NCI-H2107 (cell line): ENCODE measurements at regions not wholly inside any gene's neighbourhood (a gene's known extent, or its start where the extent isn't known, plus 50 kb on each side); places are given as distances from the start of the nearest gene placed in this dataset.
"Not testable (repeated sequence)": the region's sequence is repeated elsewhere in the genome, so short reads cannot be mapped to it uniquely, and the experiment has no call there.

Experiments
- DNase-seq: peaks from one replicate; lab custom pipeline; 2025; lab: John Stamatoyannopoulos, UW

GRCh38 chr2:183803596-183803995, 679.4 kb downstream of the NUP35 start:
- no peak for DNase-seq

GRCh38 chr2:183807870-183808269, 683.6 kb downstream of the NUP35 start:
- DNase-seq: no peak

GRCh38 chr2:183809404-183809803, 685.2 kb downstream of the NUP35 start:
- no peak for DNase-seq

- DNase-seq: no peak
These were observed 687.0 kb downstream of the NUP35 start for GRCh38 chr2:183811281-183811680.

- DNase-seq: no peak
These were observed 687.8 kb downstream of the NUP35 start for GRCh38 chr2:183812091-183812490.

- DNase-seq: no peak
These were observed 701.5 kb downstream of the NUP35 start for GRCh38 chr2:183825710-183826109.

GRCh38 chr2:183829931-183830330, 705.7 kb downstream of the NUP35 start:
- no peak for DNase-seq

- no peak for DNase-seq
These were observed 712.9 kb downstream of the NUP35 start for GRCh38 chr2:183837157-183837556.

- DNase-seq: no peak
These were observed 714.1 kb downstream of the NUP35 start for GRCh38 chr2:183838295-183838694.

GRCh38 chr2:183840061-183840584, 715.9 kb downstream of the NUP35 start:
- no peak for DNase-seq

GRCh38 chr2:183849826-183850225, 725.6 kb downstream of the NUP35 start:
- DNase-seq: not testable (repeated sequence)

- DNase-seq: no peak
These were observed 734.9 kb downstream of the NUP35 start for GRCh38 chr2:183859129-183859528.

- DNase-seq: no peak
These were observed 731.7 kb upstream of the ZNF804A start for GRCh38 chr2:183866666-183867065.

GRCh38 chr2:183867206-183867605, 731.1 kb upstream of the ZNF804A start:
- no peak for DNase-seq

- DNase-seq: no peak
These were observed 730.2 kb upstream of the ZNF804A start for GRCh38 chr2:183868153-183868552.

- no peak for DNase-seq
These were observed 729.6 kb upstream of the ZNF804A start for GRCh38 chr2:183868707-183869106.

GRCh38 chr2:183872131-183872530, 726.2 kb upstream of the ZNF804A start:
- no peak for DNase-seq

GRCh38 chr2:183881978-183882377, 716.4 kb upstream of the ZNF804A start:
- no peak for DNase-seq

GRCh38 chr2:183892315-183892941, 705.9 kb upstream of the ZNF804A start:
- DNase-seq: no peak

GRCh38 chr2:183898641-183899040, 699.7 kb upstream of the ZNF804A start:
- no peak for DNase-seq

- DNase-seq: no peak
These were observed 696.4 kb upstream of the ZNF804A start for GRCh38 chr2:183901931-183902330.

- DNase-seq: no peak
These were observed 695.3 kb upstream of the ZNF804A start for GRCh38 chr2:183903026-183903425.

- not testable (repeated sequence) for DNase-seq
These were observed 682.3 kb upstream of the ZNF804A start for GRCh38 chr2:183916041-183916440.

GRCh38 chr2:183919167-183919566, 679.2 kb upstream of the ZNF804A start:
- DNase-seq: no peak
